ENCODE measurements at regions not wholly inside any gene's neighbourhood (a gene's known extent, or its start where the extent isn't known, plus 50 kb on each side); places are given as distances from the start of the nearest gene placed in this dataset.

GRCh38 chr5:98454904-98455303 lies 318.6 kb upstream of the RGMB start:
- H3K27me3 ChIP-seq (replicated peaks; ENCODE audit: control insufficient read depth, insufficient read depth, low read length): no peaks in the 10 kb centered on the region
- H3K36me3 ChIP-seq (ENCODE audit: control insufficient read depth, insufficient read depth, low read length, severe bottlenecking): no peaks in the 10 kb centered on the region
- peak; percentile 95 for DNase-seq (ENCODE audit: low read depth)
- H3K4me3 ChIP-seq (ENCODE audit: low read length): peak overlapping the region; percentile 35
- peak overlapping the region; percentile 76 for H3K9ac ChIP-seq (ENCODE audit: low read length)
- no peaks in the 10 kb centered on the region for H3K9me3 ChIP-seq (ENCODE audit: control insufficient read depth, low read length)
- H3K4me1 ChIP-seq (ENCODE audit: control insufficient read depth, insufficient read depth, low read length): peaks cover 38% of the 10 kb centered on the region

DNA sequence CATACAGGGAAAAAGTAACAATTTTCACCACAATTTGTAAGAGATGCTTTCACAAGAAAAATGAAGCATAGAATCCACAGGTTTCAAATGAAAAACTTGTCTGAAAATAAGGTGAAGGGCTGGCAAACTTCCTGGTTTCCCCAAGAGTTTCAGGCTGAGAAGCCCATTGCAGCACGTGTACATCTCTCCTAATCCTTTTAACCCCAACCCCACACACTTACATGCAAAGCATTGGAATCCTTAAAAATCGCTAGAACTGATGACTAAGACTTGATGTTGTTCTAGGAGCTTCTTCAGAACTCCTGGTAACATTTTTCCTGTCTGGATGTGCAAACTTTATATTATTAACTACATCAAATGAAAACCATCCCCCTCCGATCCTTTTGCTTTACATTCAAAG lies 317.8 kb upstream of the RGMB start:
- DNase-seq (ENCODE audit: low read depth): peak; percentile 59
- Histone ChIP-seq H3K27me3 (replicated peaks; ENCODE audit: control insufficient read depth, insufficient read depth, low read length) (no peaks in the 10 kb centered on the region), H3K9ac (ENCODE audit: low read length) (peak overlapping the region; percentile 28), H3K4me1 (ENCODE audit: control insufficient read depth, insufficient read depth, low read length) (peaks cover 38% of the 10 kb centered on the region), H3K9me3 (ENCODE audit: control insufficient read depth, low read length) (no peaks in the 10 kb centered on the region), H3K36me3 (ENCODE audit: control insufficient read depth, insufficient read depth, low read length, severe bottlenecking) (no peaks in the 10 kb centered on the region), H3K4me3 (ENCODE audit: low read length) (peak overlapping the region; percentile 35)

DNA sequence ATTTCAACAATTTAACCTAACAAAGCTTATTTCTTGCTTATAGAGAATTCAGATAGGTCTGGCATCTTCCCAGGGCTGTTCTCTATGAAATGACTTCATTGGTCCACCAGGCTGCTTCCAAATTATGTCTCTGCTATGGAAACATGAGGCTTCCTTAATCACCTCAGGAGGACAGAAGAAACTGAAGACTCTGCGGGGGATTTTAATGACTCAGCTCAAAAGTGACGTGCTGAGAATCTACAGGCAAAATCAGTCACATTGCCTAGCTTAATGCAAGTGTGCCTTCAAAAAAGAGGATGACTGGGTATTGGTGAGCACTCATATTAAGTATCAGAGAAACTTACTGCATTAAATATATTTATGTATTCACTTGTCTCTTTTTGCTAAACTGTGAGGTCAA lies 315.5 kb upstream of the RGMB start:
- H3K4me1 ChIP-seq (ENCODE audit: control insufficient read depth, insufficient read depth, low read length): peaks cover 34% of the 10 kb centered on the region

DNA sequence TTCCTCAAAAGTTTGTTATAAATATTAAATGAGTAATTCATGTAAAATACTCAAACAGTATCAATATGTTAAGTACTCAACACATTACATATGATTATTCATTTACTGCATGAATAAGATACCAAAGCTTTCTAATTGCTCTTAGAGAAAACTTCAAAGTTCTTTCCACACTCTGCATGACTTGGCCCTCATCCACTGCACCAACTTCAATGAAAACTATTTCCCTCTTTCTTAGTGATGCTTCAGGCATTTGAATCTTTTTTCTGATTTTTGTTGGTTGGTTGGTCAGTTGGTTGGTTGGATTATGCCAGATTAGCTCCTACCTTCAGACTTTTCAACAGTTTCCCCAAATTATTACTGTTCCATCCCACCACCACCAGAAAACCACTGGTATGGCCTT lies 314.7 kb upstream of the RGMB start:
- H3K9ac ChIP-seq (ENCODE audit: low read length): no peak overlapping the region
- peak; percentile 24 for DNase-seq (ENCODE audit: low read depth)

More for the DNA sequence above, 315.5 kb upstream of the RGMB start:
- Histone ChIP-seq H3K27me3 (replicated peaks; ENCODE audit: control insufficient read depth, insufficient read depth, low read length) (no peaks in the 10 kb centered on the region), H3K4me3 (ENCODE audit: low read length) (no peak overlapping the region), H3K9ac (ENCODE audit: low read length) (no peak overlapping the region), H3K36me3 (ENCODE audit: control insufficient read depth, insufficient read depth, low read length, severe bottlenecking) (no peaks in the 10 kb centered on the region), H3K9me3 (ENCODE audit: control insufficient read depth, low read length) (no peaks in the 10 kb centered on the region)
- DNase-seq (ENCODE audit: low read depth): peak; percentile 64

DNA sequence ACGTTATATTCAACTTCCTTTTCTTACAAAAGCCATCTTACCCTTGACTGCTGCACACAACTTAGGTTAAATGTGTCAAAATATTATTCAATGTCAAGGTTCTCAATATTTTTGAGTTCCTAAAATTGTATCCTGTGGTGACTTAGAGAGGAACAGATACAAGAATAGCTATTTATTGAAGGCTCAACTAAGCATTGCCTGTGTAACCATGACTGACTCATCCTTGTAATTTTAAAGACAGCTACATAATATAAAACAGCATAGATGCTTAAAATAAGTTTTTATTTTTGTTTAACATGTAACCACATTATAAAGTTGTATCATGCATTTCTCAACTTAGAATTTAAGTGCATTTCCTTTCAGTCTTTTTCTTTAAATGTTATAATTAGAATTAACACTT lies 312.9 kb upstream of the RGMB start:
- H3K4me3 ChIP-seq (ENCODE audit: low read length): no peak overlapping the region
- no peak for DNase-seq (ENCODE audit: low read depth)
- no peaks in the 10 kb centered on the region for H3K27me3 ChIP-seq (replicated peaks; ENCODE audit: control insufficient read depth, insufficient read depth, low read length)
- no peaks in the 10 kb centered on the region for H3K36me3 ChIP-seq (ENCODE audit: control insufficient read depth, insufficient read depth, low read length, severe bottlenecking)
- no peak overlapping the region for H3K9ac ChIP-seq (ENCODE audit: low read length)
- no peaks in the 10 kb centered on the region for H3K9me3 ChIP-seq (ENCODE audit: control insufficient read depth, low read length)
- H3K4me1 ChIP-seq (ENCODE audit: control insufficient read depth, insufficient read depth, low read length): peaks cover 22% of the 10 kb centered on the region

More for the DNA sequence above, 314.7 kb upstream of the RGMB start:
- no peaks in the 10 kb centered on the region for H3K9me3 ChIP-seq (ENCODE audit: control insufficient read depth, low read length)
- H3K4me1 ChIP-seq (ENCODE audit: control insufficient read depth, insufficient read depth, low read length): peaks cover 28% of the 10 kb centered on the region
- no peak overlapping the region for H3K4me3 ChIP-seq (ENCODE audit: low read length)
- no peaks in the 10 kb centered on the region for H3K27me3 ChIP-seq (replicated peaks; ENCODE audit: control insufficient read depth, insufficient read depth, low read length)
- H3K36me3 ChIP-seq (ENCODE audit: control insufficient read depth, insufficient read depth, low read length, severe bottlenecking): no peaks in the 10 kb centered on the region

DNA sequence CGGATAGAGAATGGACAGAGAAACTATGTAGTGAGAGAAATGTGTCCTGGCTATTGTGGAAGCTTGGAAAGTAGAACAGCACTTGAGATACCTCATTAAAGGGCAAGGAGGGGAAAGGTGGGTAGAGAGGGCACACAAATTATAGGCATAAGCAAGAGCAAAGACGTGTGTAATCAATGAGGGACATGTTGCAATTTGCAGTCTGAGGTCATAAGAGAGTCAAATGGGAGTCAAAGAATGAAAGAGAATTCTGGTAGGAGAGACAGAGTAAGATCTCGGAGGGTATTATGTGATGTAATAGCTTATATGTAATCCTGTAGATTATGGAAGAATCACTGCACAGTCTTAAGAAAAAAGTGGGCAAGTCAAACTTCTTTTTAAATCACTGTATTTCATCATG lies 312.0 kb upstream of the RGMB start:
- H3K4me1 ChIP-seq (ENCODE audit: control insufficient read depth, insufficient read depth, low read length): peaks cover 18% of the 10 kb centered on the region
- no peak overlapping the region for H3K4me3 ChIP-seq (ENCODE audit: low read length)
- no peak overlapping the region for H3K9ac ChIP-seq (ENCODE audit: low read length)
- H3K27me3 ChIP-seq (replicated peaks; ENCODE audit: control insufficient read depth, insufficient read depth, low read length): no peaks in the 10 kb centered on the region
- no peaks in the 10 kb centered on the region for H3K9me3 ChIP-seq (ENCODE audit: control insufficient read depth, low read length)
- H3K36me3 ChIP-seq (ENCODE audit: control insufficient read depth, insufficient read depth, low read length, severe bottlenecking): no peaks in the 10 kb centered on the region
- no peak for DNase-seq (ENCODE audit: low read depth)

- Histone ChIP-seq H3K36me3 (ENCODE audit: control insufficient read depth, insufficient read depth, low read length, severe bottlenecking) (no peaks in the 10 kb centered on the region), H3K9ac (ENCODE audit: low read length) (no peak overlapping the region), H3K9me3 (ENCODE audit: control insufficient read depth, low read length) (no peaks in the 10 kb centered on the region), H3K4me3 (ENCODE audit: low read length) (no peak overlapping the region), H3K27me3 (replicated peaks; ENCODE audit: control insufficient read depth, insufficient read depth, low read length) (no peaks in the 10 kb centered on the region), H3K4me1 (ENCODE audit: control insufficient read depth, insufficient read depth, low read length) (peaks cover 22% of the 10 kb centered on the region)
- no peak for DNase-seq (ENCODE audit: low read depth)
Measured at GRCh38 chr5:98463222-98463621, 310.2 kb upstream of the RGMB start.

DNA sequence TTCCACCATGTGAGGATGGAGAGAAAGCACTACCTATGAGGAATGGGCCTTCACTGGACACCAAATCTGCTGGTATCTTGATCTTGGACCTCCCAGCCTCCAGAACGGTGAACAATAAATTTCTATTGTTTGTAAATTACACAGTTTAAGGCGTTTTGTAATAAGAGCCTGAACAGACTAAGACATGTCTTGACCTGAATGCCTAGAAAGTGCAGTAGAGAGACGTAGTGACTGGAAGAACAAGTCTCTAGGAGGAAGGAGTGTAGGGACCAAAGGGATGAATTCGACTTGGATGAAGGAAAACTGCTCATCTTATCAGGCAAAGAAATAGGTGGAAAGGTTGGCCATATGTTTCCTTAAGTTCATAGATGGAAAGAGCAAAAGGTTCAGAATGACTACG lies 309.8 kb upstream of the RGMB start:
- DNase-seq (ENCODE audit: low read depth): no peak
- H3K9ac ChIP-seq (ENCODE audit: low read length): no peak overlapping the region
- no peaks in the 10 kb centered on the region for H3K27me3 ChIP-seq (replicated peaks; ENCODE audit: control insufficient read depth, insufficient read depth, low read length)
- no peaks in the 10 kb centered on the region for H3K36me3 ChIP-seq (ENCODE audit: control insufficient read depth, insufficient read depth, low read length, severe bottlenecking)
- peaks cover 24% of the 10 kb centered on the region for H3K4me1 ChIP-seq (ENCODE audit: control insufficient read depth, insufficient read depth, low read length)
- H3K9me3 ChIP-seq (ENCODE audit: control insufficient read depth, low read length): no peaks in the 10 kb centered on the region
- no peak overlapping the region for H3K4me3 ChIP-seq (ENCODE audit: low read length)

GRCh38 chr5:98464737-98465330 lies 308.6 kb upstream of the RGMB start:
- Histone ChIP-seq H3K4me3 (ENCODE audit: low read length) (peak overlapping the region; percentile 45), H3K9me3 (ENCODE audit: control insufficient read depth, low read length) (no peaks in the 10 kb centered on the region), H3K36me3 (ENCODE audit: control insufficient read depth, insufficient read depth, low read length, severe bottlenecking) (no peaks in the 10 kb centered on the region), H3K4me1 (ENCODE audit: control insufficient read depth, insufficient read depth, low read length) (peaks cover 26% of the 10 kb centered on the region), H3K27me3 (replicated peaks; ENCODE audit: control insufficient read depth, insufficient read depth, low read length) (no peaks in the 10 kb centered on the region), H3K9ac (ENCODE audit: low read length) (peak overlapping the region; percentile 43)
- DNase-seq (ENCODE audit: low read depth): peak; percentile 65

GRCh38 chr5:98468188-98468869 lies 305.1 kb upstream of the RGMB start:
- Histone ChIP-seq H3K9me3 (ENCODE audit: control insufficient read depth, low read length) (no peaks in the 10 kb centered on the region), H3K4me1 (ENCODE audit: control insufficient read depth, insufficient read depth, low read length) (peaks cover 33% of the 10 kb centered on the region), H3K4me3 (ENCODE audit: low read length) (peak overlapping the region; percentile 63), H3K27me3 (replicated peaks; ENCODE audit: control insufficient read depth, insufficient read depth, low read length) (no peaks in the 10 kb centered on the region), H3K9ac (ENCODE audit: low read length) (peak overlapping the region; percentile 71), H3K36me3 (ENCODE audit: control insufficient read depth, insufficient read depth, low read length, severe bottlenecking) (no peaks in the 10 kb centered on the region)
- DNase-seq (ENCODE audit: low read depth): peak; percentile 82

GRCh38 chr5:98470747-98471146 lies 302.7 kb upstream of the RGMB start:
- no peaks in the 10 kb centered on the region for H3K9me3 ChIP-seq (ENCODE audit: control insufficient read depth, low read length)

More at GRCh38 chr5:98470747-98471146, 302.7 kb upstream of the RGMB start:
- H3K9ac ChIP-seq (ENCODE audit: low read length): no peak overlapping the region
- H3K4me3 ChIP-seq (ENCODE audit: low read length): no peak overlapping the region
- H3K27me3 ChIP-seq (replicated peaks; ENCODE audit: control insufficient read depth, insufficient read depth, low read length): no peaks in the 10 kb centered on the region
- DNase-seq (ENCODE audit: low read depth): no peak
- peaks cover 42% of the 10 kb centered on the region for H3K4me1 ChIP-seq (ENCODE audit: control insufficient read depth, insufficient read depth, low read length)
- H3K36me3 ChIP-seq (ENCODE audit: control insufficient read depth, insufficient read depth, low read length, severe bottlenecking): no peaks in the 10 kb centered on the region
